ENCODE measurements at regions not wholly inside any gene's neighbourhood (a gene's known extent, or its start where the extent isn't known, plus 50 kb on each side); places are given as distances from the start of the nearest gene placed in this dataset.
"Not testable (repeated sequence)": the region's sequence is repeated elsewhere in the genome, so short reads cannot be mapped to it uniquely, and the experiment has no call there.

GRCh38 chr6:27678469-27678868 lies 205.6 kb upstream of the ZNF184 start:
- no peak for DNase-seq (ENCODE audit: low read depth in 2 of 2)

GRCh38 chr6:27674882-27675281 lies 202.0 kb upstream of the ZNF184 start:
- DNase-seq (ENCODE audit: low read depth in 2 of 2): no peak

- DNase-seq (ENCODE audit: low read depth in 2 of 2): peak in 1 of 2 donors; percentile 16
Observed at GRCh38 chr6:27672113-27672799, 199.4 kb upstream of the ZNF184 start.

GRCh38 chr6:27669624-27670301 lies 196.9 kb upstream of the ZNF184 start:
- no peak for DNase-seq (ENCODE audit: low read depth in 2 of 2)

- DNase-seq (ENCODE audit: low read depth in 2 of 2): no peak
Observed at GRCh38 chr6:27669295-27669623, 196.4 kb upstream of the ZNF184 start.

GRCh38 chr6:27668442-27669294 lies 195.8 kb upstream of the ZNF184 start:
- DNase-seq (ENCODE audit: low read depth in 2 of 2): peak; percentile 35 to 75

- DNase-seq (ENCODE audit: low read depth in 2 of 2): no peak
Observed at GRCh38 chr6:27667657-27668441, 194.9 kb upstream of the ZNF184 start.

GRCh38 chr6:27667016-27667656 lies 194.2 kb upstream of the ZNF184 start:
- no peak for DNase-seq (ENCODE audit: low read depth in 2 of 2)

- no peak for DNase-seq (ENCODE audit: low read depth in 2 of 2)
Observed at GRCh38 chr6:27662769-27663168, 189.9 kb upstream of the ZNF184 start.

GRCh38 chr6:27662212-27662611 lies 189.3 kb upstream of the ZNF184 start:
- not testable (repeated sequence) for DNase-seq (ENCODE audit: low read depth in 2 of 2)

- DNase-seq (ENCODE audit: low read depth in 2 of 2): not testable (repeated sequence)
Observed at GRCh38 chr6:27653143-27653825, 180.4 kb upstream of the ZNF184 start.

GRCh38 chr6:27651371-27651732 lies 178.4 kb upstream of the ZNF184 start:
- no peak for DNase-seq (ENCODE audit: low read depth in 2 of 2)

GRCh38 chr6:27650620-27651370 lies 177.9 kb upstream of the ZNF184 start:
- DNase-seq (ENCODE audit: low read depth in 2 of 2): peak; percentile 12 to 61

- DNase-seq (ENCODE audit: low read depth in 2 of 2): no peak
Observed at GRCh38 chr6:27644528-27644927, 171.6 kb upstream of the ZNF184 start.

GRCh38 chr6:27642744-27643456 lies 170.0 kb upstream of the ZNF184 start:
- DNase-seq (ENCODE audit: low read depth in 2 of 2): no peak

GRCh38 chr6:27635886-27636285 lies 163.0 kb upstream of the ZNF184 start:
- DNase-seq (ENCODE audit: low read depth in 2 of 2): not testable (repeated sequence)

- DNase-seq (ENCODE audit: low read depth in 2 of 2): not testable (repeated sequence)
Observed at GRCh38 chr6:27633221-27633688, 160.3 kb upstream of the ZNF184 start.

- no peak for DNase-seq (ENCODE audit: low read depth in 2 of 2)
Observed at GRCh38 chr6:27631609-27631916, 158.7 kb upstream of the ZNF184 start.

Measured in activated CD4-positive, alpha-beta T cell treated with anti-CD3 and anti-CD28 coated beads for 24 hours (primary cell).